HCT116 (cell line): ENCODE measurements at regions not wholly inside any gene's neighbourhood (a gene's known extent, or its start where the extent isn't known, plus 50 kb on each side); places are given as distances from the start of the nearest gene placed in this dataset.

Experiments used
- ATAC-seq: fragments of 200-7000 bp; cut with Tn5 transposase; 2 replicates; pipeline ENCODE4 v1.9.1; 2020; ENCODE audit warnings: mild to moderate bottlenecking, moderate library complexity
- BruUV-seq: library from RNA; stranded (reverse); fragments of 400-500 nt; replicated peaks from 2 replicates; lab custom pipeline; 2021; lab: Mats Ljungman, UMichigan
- CTCF ChIA-PET: fragments of 300-600 bp; sonication (Branson Sonifier 250); formaldehyde crosslinking; loops from one replicate; lab custom pipeline; 2021; ENCODE audit warnings: antibody characterized with exemption; lab: Charles Lee
- POLR2A ChIA-PET: fragments of 300-600, 350-600 bp; sonication (Branson Sonifier 250); formaldehyde crosslinking; loops from one replicate; lab custom pipeline; 2021; ENCODE audit warnings: antibody characterized with exemption; lab: Charles Lee
- RAD21 ChIA-PET, 2 experiments: fragments of 300-600 bp; sonication (Branson Sonifier 250); formaldehyde crosslinking; loops; one replicate each; lab custom pipeline; 2023; ENCODE audit warnings: low total read pairs in 2 of 2; ENCODE audit not compliant: uncharacterized antibody in 2 of 2, unreplicated experiment in 2 of 2, low non-redundant PET in 1 of 2; lab: Charles Lee
- DNase-seq: peaks from one replicate; pipeline ENCODE4 v3.0.0-alpha.2; 2010; ENCODE audit warnings: low read depth, low spot score
- H2AFZ ChIP-seq: fragments of 200-600 bp; shearing (Covaris generic), sonication (generic); 2 replicates; pipeline ENCODE4 v1.6.1; 2017; ENCODE audit warnings: low read depth, mixed run types, mixed read lengths, antibody characterized with exemption, low read length; ENCODE audit not compliant: poor library complexity, severe bottlenecking
- H3K27ac ChIP-seq: 2 replicates; pipeline ENCODE4 v1.5.1; 2012; ENCODE audit warnings: low read depth, low read length
- H3K27me3 ChIP-seq: fragments of 200-600 bp; sonication (generic); 2 replicates; pipeline ENCODE4 v1.6.1; 2016; ENCODE audit warnings: mixed run types, low read length, mixed read lengths; ENCODE audit not compliant: insufficient read depth
- H3K36me3 ChIP-seq, 2 experiments: fragments of 200-500 bp in 1 of 2; fragments of 200-600 bp in 1 of 2; sonication (Bioruptor generic) in 1 of 2; sonication (generic) in 1 of 2; 2 replicates each; pipeline versions ENCODE4 v1.5.1 to v1.6.1; 2014 to 2016; ENCODE audit warnings: low read length in 2 of 2, inconsistent platforms in 1 of 2, mixed read lengths in 1 of 2, mixed run types in 1 of 2; ENCODE audit not compliant: insufficient read depth in 2 of 2, control insufficient read depth in 1 of 2
- H3K4me1 ChIP-seq, 2 experiments: fragments of 200-600 bp in 1 of 2; sonication (generic) in 1 of 2; 2 replicates each; pipeline versions ENCODE4 v1.5.1 to v1.6.1; 2012 to 2017; ENCODE audit warnings: low read length in 2 of 2, inconsistent platforms in 1 of 2, mild to moderate bottlenecking in 1 of 2, mixed read lengths in 1 of 2, mixed run types in 1 of 2, moderate library complexity in 1 of 2; ENCODE audit not compliant: insufficient read depth in 2 of 2, control insufficient read depth in 1 of 2
- H3K4me2 ChIP-seq: fragments of 200-600 bp; sonication (generic); 2 replicates; pipeline ENCODE4 v1.6.1; 2017; ENCODE audit warnings: mixed run types, low read length, mixed read lengths
- H3K4me3 ChIP-seq, 2 experiments: fragments of 200-600 bp in 1 of 2; sonication (generic) in 1 of 2; replicated peaks in 1 of 2; 2 replicates each; pipeline ENCODE4 v1.5.1; 2011 to 2016; ENCODE audit warnings: low read length in 2 of 2, control low read depth in 1 of 2, low read depth in 1 of 2, mild to moderate bottlenecking in 1 of 2, mixed read lengths in 1 of 2, mixed run types in 1 of 2
- H3K79me2 ChIP-seq: fragments of 200-600 bp; sonication (generic); 2 replicates; pipeline ENCODE4 v1.6.1; 2017; ENCODE audit warnings: mild to moderate bottlenecking, mixed run types, low read length, moderate library complexity, mixed read lengths; ENCODE audit not compliant: insufficient read depth
- H3K9ac ChIP-seq: fragments of 200-600 bp; sonication (generic); 2 replicates; pipeline ENCODE4 v1.6.1; 2016; ENCODE audit warnings: low read length, mixed read lengths
- H3K9me2 ChIP-seq: fragments of 200-600 bp; sonication (generic), shearing (Covaris generic); 2 replicates; pipeline ENCODE4 v1.6.1; 2017; ENCODE audit warnings: mixed run types, mild to moderate bottlenecking, moderate library complexity; ENCODE audit not compliant: insufficient read depth
- H3K9me3 ChIP-seq, 2 experiments: fragments of 200-500 bp in 1 of 2; fragments of 200-600 bp in 1 of 2; sonication (Bioruptor generic) in 1 of 2; sonication (generic) in 1 of 2; 2 replicates each; pipeline ENCODE4 v1.6.1; 2014 to 2017; ENCODE audit warnings: low read length in 2 of 2, mixed read lengths in 2 of 2, inconsistent platforms in 1 of 2, low read depth in 1 of 2, mild to moderate bottlenecking in 1 of 2, mixed run types in 1 of 2, moderate library complexity in 1 of 2; ENCODE audit not compliant: control insufficient read depth in 1 of 2, insufficient read depth in 1 of 2
- H4K20me1 ChIP-seq: fragments of 200-600 bp; sonication (generic), shearing (Covaris generic); 2 replicates; pipeline ENCODE4 v1.6.1; 2017; ENCODE audit warnings: mixed run types, mild to moderate bottlenecking, moderate library complexity; ENCODE audit not compliant: insufficient read depth
- CEBPB ChIP-seq: IDR thresholded peaks from 2 replicates; pipeline ENCODE4 v1.6.1; 2012; ENCODE audit warnings: low read depth
- FOSL1 ChIP-seq: IDR thresholded peaks from 2 replicates; pipeline ENCODE4 v1.6.1; 2012; ENCODE audit warnings: low read depth
- MAX ChIP-seq: IDR thresholded peaks from 2 replicates; pipeline ENCODE4 v1.6.1; 2012
- SIN3A ChIP-seq: IDR thresholded peaks from 2 replicates; pipeline ENCODE4 v1.6.1; 2012; ENCODE audit warnings: low read depth
- SRF ChIP-seq: IDR thresholded peaks from 2 replicates; pipeline ENCODE4 v1.6.1; 2012; ENCODE audit warnings: low read depth
- TCF7L2 ChIP-seq: IDR thresholded peaks from 2 replicates; pipeline ENCODE4 v1.7.0; 2011; ENCODE audit warnings: borderline replicate concordance, inconsistent platforms; ENCODE audit not compliant: insufficient read depth, insufficient read length; ENCODE audit errors: extremely low read depth
- ZBTB33 ChIP-seq: IDR thresholded peaks from 2 replicates; pipeline ENCODE4 v1.6.1; 2011; ENCODE audit warnings: mild to moderate bottlenecking, low read length, moderate library complexity; ENCODE audit not compliant: insufficient replicate concordance; ENCODE audit errors: extremely low read depth
- ZNF274 ChIP-seq: fragments of 200-500 bp; sonication (Bioruptor generic); IDR thresholded peaks from 2 replicates; pipeline ENCODE4 v1.6.1; 2014; ENCODE audit warnings: mild to moderate bottlenecking, low read depth, low read length, inconsistent platforms
- intact Hi-C: fragments of 100-400 bp; cut with micrococcal nuclease; formaldehyde crosslinking; loops from 2 replicates; pipeline ENCODE4 v1.10.0; 2022

GRCh38 chr17:33962857-33963655 lies 292.0 kb upstream of the CCL2 start (continued):
- TF ChIP-seq TCF7L2 (no peak), MAX (no peak), SRF (no peak), CEBPB (no peak), SIN3A (no peak)
- TF ChIP-seq, all 23 proteins: peak for 0

GRCh38 chr17:33964344-33964979 lies 290.6 kb upstream of the CCL2 start:
- ChIA-PET POLR2A (no interaction called here), CTCF (no interaction called here), RAD21 (no interaction called here)
- Histone ChIP-seq H3K9ac (no peak overlapping the region), H3K79me2 (no peaks in the 10 kb centered on the region), H3K9me3 (peaks cover 0 to 22% of the 10 kb centered on the region in 2 experiments; a peak in 2 of 4 replicates), H3K27ac (no peak overlapping the region), H3K4me1 (no peaks in the 10 kb centered on the region), H3K4me3 (no peak overlapping the region), H4K20me1 (no peaks in the 10 kb centered on the region), H3K36me3 (no peaks in the 10 kb centered on the region), H2AFZ (no peak overlapping the region), H3K9me2 (no peaks in the 10 kb centered on the region), H3K4me2 (0 out of 2 replicates have a peak overlapping the region, but pooled peaks have one; percentile 9), H3K27me3 (no peaks in the 10 kb centered on the region)
- intact Hi-C loops: no loop called here
- TF ChIP-seq FOSL1 (no peak), CEBPB (no peak), ZNF274 (no peak), ZBTB33 (no peak)
- BruUV-seq: no TSS peak
- no peak for DNase-seq
- no peak for ATAC-seq
